Hepatocyte (in vitro differentiated cells): ENCODE measurements at regions not wholly inside any gene's neighbourhood (a gene's known extent, or its start where the extent isn't known, plus 50 kb on each side); places are given as distances from the start of the nearest gene placed in this dataset.

Source experiments
- EZH2 ChIP-seq: fragments of 200-600 bp; sonication (generic); IDR thresholded peaks from 2 replicates; pipeline ENCODE4 v1.6.1; 2016; ENCODE audit warnings: antibody characterized with exemption, mild to moderate bottlenecking, borderline replicate concordance
- TF ChIP-seq, protein P1 (sequence below): fragments of 200-600 bp; sonication (generic); IDR thresholded peaks from 2 replicates; pipeline ENCODE4 v1.5.1; 2016; ENCODE audit warnings: antibody characterized with exemption, mild to moderate bottlenecking; ENCODE audit not compliant: poor library complexity

GRCh38 chr1:29786195-29786594 is 549.9 kb downstream of the PTPRU start:
- no peak for TF ChIP-seq EZH2
- TF ChIP-seq, protein P1, sequence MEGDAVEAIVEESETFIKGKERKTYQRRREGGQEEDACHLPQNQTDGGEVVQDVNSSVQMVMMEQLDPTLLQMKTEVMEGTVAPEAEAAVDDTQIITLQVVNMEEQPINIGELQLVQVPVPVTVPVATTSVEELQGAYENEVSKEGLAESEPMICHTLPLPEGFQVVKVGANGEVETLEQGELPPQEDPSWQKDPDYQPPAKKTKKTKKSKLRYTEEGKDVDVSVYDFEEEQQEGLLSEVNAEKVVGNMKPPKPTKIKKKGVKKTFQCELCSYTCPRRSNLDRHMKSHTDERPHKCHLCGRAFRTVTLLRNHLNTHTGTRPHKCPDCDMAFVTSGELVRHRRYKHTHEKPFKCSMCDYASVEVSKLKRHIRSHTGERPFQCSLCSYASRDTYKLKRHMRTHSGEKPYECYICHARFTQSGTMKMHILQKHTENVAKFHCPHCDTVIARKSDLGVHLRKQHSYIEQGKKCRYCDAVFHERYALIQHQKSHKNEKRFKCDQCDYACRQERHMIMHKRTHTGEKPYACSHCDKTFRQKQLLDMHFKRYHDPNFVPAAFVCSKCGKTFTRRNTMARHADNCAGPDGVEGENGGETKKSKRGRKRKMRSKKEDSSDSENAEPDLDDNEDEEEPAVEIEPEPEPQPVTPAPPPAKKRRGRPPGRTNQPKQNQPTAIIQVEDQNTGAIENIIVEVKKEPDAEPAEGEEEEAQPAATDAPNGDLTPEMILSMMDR: no peak
